Endodermal cell (in vitro differentiated cells): ENCODE measurements at regions not wholly inside any gene's neighbourhood (a gene's known extent, or its start where the extent isn't known, plus 50 kb on each side); places are given as distances from the start of the nearest gene placed in this dataset.

Experiments
- DNase-seq: peaks from one replicate; pipeline ENCODE4 v3.0.0-alpha.2; 2017
- H3K27ac ChIP-seq: 2 replicates; pipeline ENCODE4 v1.5.1; 2013; ENCODE audit warnings: mild to moderate bottlenecking, low read depth, low read length, moderate library complexity
- H3K27me3 ChIP-seq: 2 replicates; pipeline ENCODE4 v1.6.1; 2013; ENCODE audit warnings: mild to moderate bottlenecking, low read length, moderate library complexity; ENCODE audit not compliant: insufficient read depth, control insufficient read depth, poor library complexity, severe bottlenecking
- H3K36me3 ChIP-seq: 2 replicates; pipeline ENCODE4 v1.7.0; 2013; ENCODE audit warnings: mild to moderate bottlenecking, low read length, moderate library complexity; ENCODE audit not compliant: control insufficient read depth, insufficient read depth
- H3K4me1 ChIP-seq: one replicate; pipeline ENCODE4 v1.7.0; 2013; ENCODE audit warnings: low read length; ENCODE audit not compliant: control insufficient read depth, insufficient read depth
- H3K4me3 ChIP-seq: 2 replicates; pipeline ENCODE4 v1.5.1; 2013; ENCODE audit warnings: mild to moderate bottlenecking, low read length, moderate library complexity
- H3K9ac ChIP-seq: 2 replicates; pipeline ENCODE4 v1.6.1; 2013; ENCODE audit warnings: mild to moderate bottlenecking, low read length, moderate library complexity; ENCODE audit not compliant: poor library complexity, severe bottlenecking; ENCODE audit errors: extremely low read depth
- H3K9me3 ChIP-seq: 2 replicates; pipeline ENCODE4 v1.6.1; 2013; ENCODE audit warnings: mild to moderate bottlenecking, low read length, moderate library complexity; ENCODE audit not compliant: control insufficient read depth
- H3K27ac Mint-ChIP-seq: 2 replicates; pipeline ENCODE4 v1.8.0; 2020; ENCODE audit warnings: mixed read lengths
- H3K27me3 Mint-ChIP-seq: 2 replicates; pipeline ENCODE4 v1.8.0; 2021; ENCODE audit warnings: mild to moderate bottlenecking, mixed read lengths; ENCODE audit not compliant: insufficient read depth
- H3K36me3 Mint-ChIP-seq: 2 replicates; pipeline ENCODE4 v1.8.0; 2020; ENCODE audit warnings: low read depth, mixed read lengths
- H3K4me1 Mint-ChIP-seq: 2 replicates; pipeline ENCODE4 v1.8.0; 2020; ENCODE audit warnings: mixed read lengths
- H3K4me3 Mint-ChIP-seq: 2 replicates; pipeline ENCODE4 v1.8.0; 2020; ENCODE audit warnings: mild to moderate bottlenecking, moderate library complexity, mixed read lengths
- H3K9me3 Mint-ChIP-seq: 2 replicates; pipeline ENCODE4 v1.8.0; 2020; ENCODE audit warnings: mild to moderate bottlenecking, mixed read lengths
- WGBS, 2 experiments: methylation state at CpG; one replicate each; pipeline versions ENCODE4 v1.1.5 to v1.1.7; 2013; ENCODE audit warnings: missing lambda C conversion rate in 2 of 2, mixed read lengths in 1 of 2; ENCODE audit not compliant: insufficient coverage in 1 of 2, insufficient read length in 1 of 2; 5-methylcytosine and 5-hydroxymethylcytosine counted together
- TF ChIP-seq, protein P1 (sequence below): fragments of 200-600 bp; sonication (generic); conservative IDR thresholded peaks from 2 replicates; pipeline ENCODE4 v1.5.0; 2021; ENCODE audit warnings: antibody characterized with exemption, mild to moderate bottlenecking

- H3K36me3 Mint-ChIP-seq: no peaks in the 10 kb centered on the region
- no peak overlapping the region for H3K27ac Mint-ChIP-seq
- H3K4me3 Mint-ChIP-seq: no peak overlapping the region
- 95 to 100% methylated on average over 5 of the region's 5 CpGs for WGBS, 2 experiments
- no peak for DNase-seq
- H3K4me1 Mint-ChIP-seq: peaks cover 8% of the 10 kb centered on the region
- no peak overlapping the region for H3K27ac ChIP-seq
- TF ChIP-seq, protein P1, sequence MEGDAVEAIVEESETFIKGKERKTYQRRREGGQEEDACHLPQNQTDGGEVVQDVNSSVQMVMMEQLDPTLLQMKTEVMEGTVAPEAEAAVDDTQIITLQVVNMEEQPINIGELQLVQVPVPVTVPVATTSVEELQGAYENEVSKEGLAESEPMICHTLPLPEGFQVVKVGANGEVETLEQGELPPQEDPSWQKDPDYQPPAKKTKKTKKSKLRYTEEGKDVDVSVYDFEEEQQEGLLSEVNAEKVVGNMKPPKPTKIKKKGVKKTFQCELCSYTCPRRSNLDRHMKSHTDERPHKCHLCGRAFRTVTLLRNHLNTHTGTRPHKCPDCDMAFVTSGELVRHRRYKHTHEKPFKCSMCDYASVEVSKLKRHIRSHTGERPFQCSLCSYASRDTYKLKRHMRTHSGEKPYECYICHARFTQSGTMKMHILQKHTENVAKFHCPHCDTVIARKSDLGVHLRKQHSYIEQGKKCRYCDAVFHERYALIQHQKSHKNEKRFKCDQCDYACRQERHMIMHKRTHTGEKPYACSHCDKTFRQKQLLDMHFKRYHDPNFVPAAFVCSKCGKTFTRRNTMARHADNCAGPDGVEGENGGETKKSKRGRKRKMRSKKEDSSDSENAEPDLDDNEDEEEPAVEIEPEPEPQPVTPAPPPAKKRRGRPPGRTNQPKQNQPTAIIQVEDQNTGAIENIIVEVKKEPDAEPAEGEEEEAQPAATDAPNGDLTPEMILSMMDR: no peak
- no peak overlapping the region for H3K4me3 ChIP-seq
- H3K27me3 ChIP-seq: no peaks in the 10 kb centered on the region
- no peaks in the 10 kb centered on the region for H3K4me1 ChIP-seq
- no peaks in the 10 kb centered on the region for H3K9me3 ChIP-seq
- no peaks in the 10 kb centered on the region for H3K9me3 Mint-ChIP-seq
- no peak overlapping the region for H3K9ac ChIP-seq
- no peaks in the 10 kb centered on the region for H3K27me3 Mint-ChIP-seq
- H3K36me3 ChIP-seq: no peaks in the 10 kb centered on the region
These were observed 221.8 kb upstream of the FAM83B start for GRCh38 chr6:54624779-54625178.

DNA sequence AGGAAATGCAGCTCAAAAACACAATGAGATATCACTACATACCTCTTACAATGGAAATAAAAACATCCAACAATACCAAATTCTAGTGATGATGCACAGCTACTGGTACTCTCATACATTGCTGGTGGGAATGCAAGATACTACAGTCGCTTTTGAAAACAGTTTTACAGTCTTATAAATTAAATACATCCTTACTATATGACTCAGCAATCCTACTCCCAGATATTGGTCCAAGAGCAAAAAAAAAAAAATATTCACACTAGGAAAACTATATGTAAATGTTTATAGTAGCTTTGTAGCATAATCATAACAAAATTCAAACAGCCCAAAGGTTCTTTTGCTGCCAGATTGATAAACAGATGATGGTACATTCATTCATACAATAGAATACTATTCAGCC is 217.4 kb upstream of the FAM83B start:
- H3K27me3 Mint-ChIP-seq: no peaks in the 10 kb centered on the region

DNA sequence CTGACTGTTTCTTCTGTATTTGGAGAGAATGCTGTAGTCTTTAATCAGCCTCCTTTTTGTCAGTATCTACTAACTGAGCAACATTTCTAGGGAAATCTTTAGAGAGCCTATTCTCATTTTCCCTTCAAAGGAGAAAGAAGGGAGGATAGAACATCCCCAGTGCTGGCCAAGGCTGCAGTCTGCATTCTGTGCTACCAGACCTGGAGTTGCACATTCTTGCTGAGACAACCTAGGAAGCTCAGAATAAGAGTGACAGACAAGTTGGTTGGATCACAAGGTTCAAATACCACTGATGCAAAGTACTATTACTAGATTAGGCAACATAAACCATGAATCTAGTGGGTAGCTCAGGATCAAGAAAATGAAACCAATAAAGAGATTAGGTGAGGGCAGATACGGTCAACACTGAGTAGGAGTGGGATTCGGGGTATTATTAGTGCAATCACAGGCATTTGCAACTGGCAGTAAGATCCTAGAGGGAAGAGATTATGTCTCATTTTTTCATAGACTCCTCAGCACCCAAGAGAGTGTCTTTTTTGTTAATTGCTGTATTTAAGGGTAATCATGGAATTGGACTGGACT is 213.5 kb upstream of the FAM83B start:
- H3K9me3 ChIP-seq: no peaks in the 10 kb centered on the region
- H3K27me3 Mint-ChIP-seq: no peaks in the 10 kb centered on the region
- peaks cover 3% of the 10 kb centered on the region for H3K4me1 ChIP-seq
- no peaks in the 10 kb centered on the region for H3K36me3 ChIP-seq
- no peak overlapping the region for H3K4me3 ChIP-seq
- H3K4me1 Mint-ChIP-seq: peaks cover 11% of the 10 kb centered on the region
- H3K27ac ChIP-seq: no peak overlapping the region
- no peak overlapping the region for H3K27ac Mint-ChIP-seq
- no peaks in the 10 kb centered on the region for H3K36me3 Mint-ChIP-seq
- no peaks in the 10 kb centered on the region for H3K27me3 ChIP-seq
- H3K4me3 Mint-ChIP-seq: no peak overlapping the region
- DNase-seq: no peak
- H3K9ac ChIP-seq: no peak overlapping the region
- TF ChIP-seq, protein P1: no peak
- WGBS, 2 experiments: 95 to 100% methylated on average over 2 of the region's 2 CpGs
- H3K9me3 Mint-ChIP-seq: no peaks in the 10 kb centered on the region

More for the DNA sequence above, 217.4 kb upstream of the FAM83B start:
- TF ChIP-seq, protein P1: no peak
- no peak overlapping the region for H3K4me3 Mint-ChIP-seq
- no peak overlapping the region for H3K4me3 ChIP-seq
- H3K27ac Mint-ChIP-seq: no peak overlapping the region
- H3K4me1 Mint-ChIP-seq: peaks cover 4% of the 10 kb centered on the region
- no peaks in the 10 kb centered on the region for H3K9me3 ChIP-seq
- no peaks in the 10 kb centered on the region for H3K36me3 Mint-ChIP-seq
- no peak overlapping the region for H3K9ac ChIP-seq
- no peak for DNase-seq
- no peaks in the 10 kb centered on the region for H3K9me3 Mint-ChIP-seq
- no peaks in the 10 kb centered on the region for H3K4me1 ChIP-seq
- no peaks in the 10 kb centered on the region for H3K36me3 ChIP-seq
- no peaks in the 10 kb centered on the region for H3K27me3 ChIP-seq
- H3K27ac ChIP-seq: no peak overlapping the region
- 100% methylated on average over 1 of the region's 1 CpG; no CpG with 5 or more reads in 1 of the 2 experiments for WGBS, 2 experiments
